H1 (cell line): ENCODE measurements at regions not wholly inside any gene's neighbourhood (a gene's known extent, or its start where the extent isn't known, plus 50 kb on each side); places are given as distances from the start of the nearest gene placed in this dataset.

Experiments
- EGR1 ChIP-seq: IDR thresholded peaks from 2 replicates; pipeline ENCODE4 v1.6.1; 2011; ENCODE audit warnings: low read depth, low read length, borderline replicate concordance
- NANOG ChIP-seq: IDR thresholded peaks from 2 replicates; pipeline ENCODE4 v1.6.1; 2011; ENCODE audit warnings: low read length, low read depth, mild to moderate bottlenecking, inconsistent platforms; ENCODE audit not compliant: insufficient read depth, poor library complexity, severe bottlenecking

DNA sequence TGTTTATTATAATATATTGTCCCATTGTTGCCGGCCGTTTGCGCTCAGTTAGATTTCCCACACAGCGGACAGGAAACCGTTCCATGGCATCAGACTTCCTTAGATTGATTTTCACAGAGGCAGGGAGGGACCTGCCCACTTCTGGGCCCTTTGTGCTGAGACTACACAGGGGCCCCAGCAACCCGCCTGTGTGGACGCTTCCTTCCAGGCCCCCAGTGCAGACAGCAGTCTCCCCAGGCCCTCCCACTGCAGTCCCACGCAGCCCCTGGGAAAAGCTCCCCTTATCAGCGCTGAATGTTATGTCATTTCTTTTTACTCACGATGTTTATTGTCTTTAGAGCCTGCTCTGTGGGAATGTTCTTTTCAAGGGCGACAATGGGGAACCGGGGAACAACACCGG, 351.7 kb upstream of the ARGLU1 start (continued):
- TF ChIP-seq NANOG (no peak), EGR1 (no peak)
